ENCODE measurements at regions not wholly inside any gene's neighbourhood (a gene's known extent, or its start where the extent isn't known, plus 50 kb on each side); places are given as distances from the start of the nearest gene placed in this dataset.

- 57 to 68% methylated on average over 13 of the region's 13 CpGs for WGBS, 2 donors
- no peaks in the 10 kb centered on the region for H3K9me3 ChIP-seq
- H3K4me1 ChIP-seq = no peaks in the 10 kb centered on the region
- H3K27ac ChIP-seq = no peak overlapping the region
- no peaks in the 10 kb centered on the region for H3K27me3 ChIP-seq
- no peak overlapping the region for H3K4me3 ChIP-seq
- TF ChIP-seq EP300 (IDR thresholded peaks at IDR 0.05) (no peak), POLR2A (IDR thresholded peaks at IDR 0.05) (no peak), CTCF (IDR thresholded peaks at IDR 0.05) (no peak)
- H3K36me3 ChIP-seq = no peaks in the 10 kb centered on the region
- no peak for DNase-seq (ENCODE audit: low spot score in 2 of 2)
These were observed 149.4 kb downstream of the SNX10 start for GRCh38 chr7:26441002-26441521.

- WGBS, 2 donors = 84 to 89% methylated on average over 7 of the region's 7 CpGs
These were observed 150.1 kb downstream of the SNX10 start for GRCh38 chr7:26441611-26442277.

GRCh38 chr7:26443006-26443405, 151.3 kb downstream of the SNX10 start:
- H3K4me1 ChIP-seq = no peaks in the 10 kb centered on the region
- no peak for DNase-seq (ENCODE audit: low spot score in 2 of 2)
- no peaks in the 10 kb centered on the region for H3K9me3 ChIP-seq
- H3K36me3 ChIP-seq = no peaks in the 10 kb centered on the region
- WGBS, 2 donors = 92 to 96% methylated on average over 4 of the region's 4 CpGs
- TF ChIP-seq EP300 (IDR thresholded peaks at IDR 0.05) (no peak), CTCF (IDR thresholded peaks at IDR 0.05) (no peak), POLR2A (IDR thresholded peaks at IDR 0.05) (no peak)
- H3K27me3 ChIP-seq = no peaks in the 10 kb centered on the region
- no peak overlapping the region for H3K4me3 ChIP-seq
- no peak overlapping the region for H3K27ac ChIP-seq

More at GRCh38 chr7:26441611-26442277, 150.1 kb downstream of the SNX10 start:
- no peak for DNase-seq (ENCODE audit: low spot score in 2 of 2)
- Histone ChIP-seq H3K36me3 (no peaks in the 10 kb centered on the region), H3K27ac (no peak overlapping the region), H3K9me3 (no peaks in the 10 kb centered on the region), H3K4me1 (no peaks in the 10 kb centered on the region), H3K27me3 (no peaks in the 10 kb centered on the region), H3K4me3 (no peak overlapping the region)
- TF ChIP-seq POLR2A (IDR thresholded peaks at IDR 0.05) (no peak), EP300 (IDR thresholded peaks at IDR 0.05) (no peak), CTCF (IDR thresholded peaks at IDR 0.05) (no peak)

GRCh38 chr7:26443751-26444150, 152.1 kb downstream of the SNX10 start:
- Histone ChIP-seq H3K27me3 (no peaks in the 10 kb centered on the region), H3K27ac (no peak overlapping the region), H3K36me3 (no peaks in the 10 kb centered on the region), H3K4me1 (no peaks in the 10 kb centered on the region), H3K9me3 (no peaks in the 10 kb centered on the region), H3K4me3 (no peak overlapping the region)
- no peak for DNase-seq (ENCODE audit: low spot score in 2 of 2)
- WGBS, 2 donors = 90 to 92% methylated on average over 4 of the region's 4 CpGs
- TF ChIP-seq POLR2A (IDR thresholded peaks at IDR 0.05) (no peak), CTCF (IDR thresholded peaks at IDR 0.05) (no peak), EP300 (IDR thresholded peaks at IDR 0.05) (no peak)

- no peaks in the 10 kb centered on the region for H3K36me3 ChIP-seq
- WGBS, 2 donors = 57 to 73% methylated on average over 2 of the region's 2 CpGs
- TF ChIP-seq EP300 (IDR thresholded peaks at IDR 0.05) (no peak), POLR2A (IDR thresholded peaks at IDR 0.05) (no peak), CTCF (IDR thresholded peaks at IDR 0.05) (no peak)
- H3K4me3 ChIP-seq = no peak overlapping the region
- no peaks in the 10 kb centered on the region for H3K9me3 ChIP-seq
- DNase-seq (ENCODE audit: low spot score in 2 of 2) = no peak
- H3K4me1 ChIP-seq = no peaks in the 10 kb centered on the region
- no peak overlapping the region for H3K27ac ChIP-seq
- H3K27me3 ChIP-seq = no peaks in the 10 kb centered on the region
These were observed 152.9 kb downstream of the SNX10 start for GRCh38 chr7:26444555-26444954.

Measured in tibial nerve (tissue), 4 donors.